Liver (tissue), 3 donors: ENCODE measurements at regions not wholly inside any gene's neighbourhood (a gene's known extent, or its start where the extent isn't known, plus 50 kb on each side); places are given as distances from the start of the nearest gene placed in this dataset.

Source experiments
- TAF1 ChIP-seq: conservative IDR thresholded peaks from 2 replicates; pipeline ENCODE4 v1.6.1; 2016; ENCODE audit warnings: antibody characterized with exemption, mild to moderate bottlenecking
- TF ChIP-seq, protein P1 (sequence below): fragments of 150-350 bp; IDR thresholded peaks from 2 replicates; pipeline ENCODE4 v1.5.1; 2017; ENCODE audit warnings: improper control_type of control experiment, low read depth, low read length; ENCODE audit not compliant: missing input control
- TF ChIP-seq, protein P2 (sequence below): IDR thresholded peaks from 2 replicates; pipeline ENCODE4 v1.6.1; 2016; ENCODE audit warnings: antibody characterized with exemption
- donor health status: healthy.
- donor health status: healthy.

DNA sequence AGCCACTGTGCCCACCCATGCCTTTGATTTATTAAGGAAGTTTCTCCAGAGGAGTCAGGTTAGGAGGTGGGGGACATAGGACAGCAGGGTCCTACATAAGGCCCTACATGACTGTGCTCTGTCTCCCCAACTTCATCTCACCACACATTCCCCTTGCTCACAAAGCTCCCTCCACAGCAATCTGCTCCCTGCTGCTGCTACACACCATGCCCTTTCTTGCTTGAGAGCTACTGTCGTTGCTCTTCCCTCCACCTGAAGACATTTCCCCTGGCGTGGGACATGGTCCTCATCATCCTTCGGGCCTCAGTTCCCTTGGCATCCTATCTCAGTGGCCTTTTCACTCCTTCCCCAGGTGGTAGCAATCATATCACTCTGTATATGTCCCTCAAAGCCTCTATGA is 75.9 kb upstream of the DAPK1 start:
- TF ChIP-seq, protein P1, sequence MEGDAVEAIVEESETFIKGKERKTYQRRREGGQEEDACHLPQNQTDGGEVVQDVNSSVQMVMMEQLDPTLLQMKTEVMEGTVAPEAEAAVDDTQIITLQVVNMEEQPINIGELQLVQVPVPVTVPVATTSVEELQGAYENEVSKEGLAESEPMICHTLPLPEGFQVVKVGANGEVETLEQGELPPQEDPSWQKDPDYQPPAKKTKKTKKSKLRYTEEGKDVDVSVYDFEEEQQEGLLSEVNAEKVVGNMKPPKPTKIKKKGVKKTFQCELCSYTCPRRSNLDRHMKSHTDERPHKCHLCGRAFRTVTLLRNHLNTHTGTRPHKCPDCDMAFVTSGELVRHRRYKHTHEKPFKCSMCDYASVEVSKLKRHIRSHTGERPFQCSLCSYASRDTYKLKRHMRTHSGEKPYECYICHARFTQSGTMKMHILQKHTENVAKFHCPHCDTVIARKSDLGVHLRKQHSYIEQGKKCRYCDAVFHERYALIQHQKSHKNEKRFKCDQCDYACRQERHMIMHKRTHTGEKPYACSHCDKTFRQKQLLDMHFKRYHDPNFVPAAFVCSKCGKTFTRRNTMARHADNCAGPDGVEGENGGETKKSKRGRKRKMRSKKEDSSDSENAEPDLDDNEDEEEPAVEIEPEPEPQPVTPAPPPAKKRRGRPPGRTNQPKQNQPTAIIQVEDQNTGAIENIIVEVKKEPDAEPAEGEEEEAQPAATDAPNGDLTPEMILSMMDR, result no peak
- no peak for TF ChIP-seq TAF1
- TF ChIP-seq, protein P2, sequence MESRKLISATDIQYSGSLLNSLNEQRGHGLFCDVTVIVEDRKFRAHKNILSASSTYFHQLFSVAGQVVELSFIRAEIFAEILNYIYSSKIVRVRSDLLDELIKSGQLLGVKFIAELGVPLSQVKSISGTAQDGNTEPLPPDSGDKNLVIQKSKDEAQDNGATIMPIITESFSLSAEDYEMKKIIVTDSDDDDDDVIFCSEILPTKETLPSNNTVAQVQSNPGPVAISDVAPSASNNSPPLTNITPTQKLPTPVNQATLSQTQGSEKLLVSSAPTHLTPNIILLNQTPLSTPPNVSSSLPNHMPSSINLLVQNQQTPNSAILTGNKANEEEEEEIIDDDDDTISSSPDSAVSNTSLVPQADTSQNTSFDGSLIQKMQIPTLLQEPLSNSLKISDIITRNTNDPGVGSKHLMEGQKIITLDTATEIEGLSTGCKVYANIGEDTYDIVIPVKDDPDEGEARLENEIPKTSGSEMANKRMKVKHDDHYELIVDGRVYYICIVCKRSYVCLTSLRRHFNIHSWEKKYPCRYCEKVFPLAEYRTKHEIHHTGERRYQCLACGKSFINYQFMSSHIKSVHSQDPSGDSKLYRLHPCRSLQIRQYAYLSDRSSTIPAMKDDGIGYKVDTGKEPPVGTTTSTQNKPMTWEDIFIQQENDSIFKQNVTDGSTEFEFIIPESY, result no peak
